ENCODE measurements at regions not wholly inside any gene's neighbourhood (a gene's known extent, or its start where the extent isn't known, plus 50 kb on each side); places are given as distances from the start of the nearest gene placed in this dataset.

GRCh38 chr11:28962502-28962901 lies 854.3 kb downstream of the METTL15 start:
- DNase-seq: no peak
- H3K4me3 ChIP-seq (ENCODE audit: low read depth, low read length): no peak overlapping the region
- H3K27me3 ChIP-seq: no peaks in the 10 kb centered on the region
- TF ChIP-seq CTCF (IDR thresholded peaks at IDR 0.05; ENCODE audit: low read depth, low read length): no peak
- no peaks in the 10 kb centered on the region for H3K9me3 ChIP-seq
- H3K4me1 ChIP-seq: no peaks in the 10 kb centered on the region
- H3K36me3 ChIP-seq: no peaks in the 10 kb centered on the region

- no peak for TF ChIP-seq CTCF (IDR thresholded peaks at IDR 0.05; ENCODE audit: low read depth, low read length)
- Histone ChIP-seq H3K4me3 (ENCODE audit: low read depth, low read length) (no peak overlapping the region), H3K9me3 (no peaks in the 10 kb centered on the region), H3K36me3 (no peaks in the 10 kb centered on the region), H3K4me1 (no peaks in the 10 kb centered on the region), H3K27me3 (no peaks in the 10 kb centered on the region)
- DNase-seq: no peak
Observed at GRCh38 chr11:28961726-28962125, 853.5 kb downstream of the METTL15 start.

- no peak overlapping the region for H3K4me3 ChIP-seq (ENCODE audit: low read depth, low read length)
- no peaks in the 10 kb centered on the region for H3K9me3 ChIP-seq
- TF ChIP-seq CTCF (IDR thresholded peaks at IDR 0.05; ENCODE audit: low read depth, low read length): no peak
- H3K4me1 ChIP-seq: no peaks in the 10 kb centered on the region
- no peak for DNase-seq
- H3K27me3 ChIP-seq: no peaks in the 10 kb centered on the region
- H3K36me3 ChIP-seq: no peaks in the 10 kb centered on the region
Observed at GRCh38 chr11:28956446-28956845, 848.3 kb downstream of the METTL15 start.

GRCh38 chr11:28951191-28951590 lies 843.0 kb downstream of the METTL15 start:
- Histone ChIP-seq H3K4me3 (ENCODE audit: low read depth, low read length) (no peak overlapping the region), H3K36me3 (no peaks in the 10 kb centered on the region), H3K27me3 (no peaks in the 10 kb centered on the region), H3K4me1 (no peaks in the 10 kb centered on the region), H3K9me3 (no peaks in the 10 kb centered on the region)
- no peak for DNase-seq
- TF ChIP-seq CTCF (IDR thresholded peaks at IDR 0.05; ENCODE audit: low read depth, low read length): no peak

- Histone ChIP-seq H3K27me3 (no peaks in the 10 kb centered on the region), H3K36me3 (no peaks in the 10 kb centered on the region), H3K4me1 (no peaks in the 10 kb centered on the region)
Observed at GRCh38 chr11:28939381-28939780, 831.2 kb downstream of the METTL15 start.

GRCh38 chr11:28938091-28938490 lies 829.9 kb downstream of the METTL15 start:
- no peak for TF ChIP-seq CTCF (IDR thresholded peaks at IDR 0.05; ENCODE audit: low read depth, low read length)
- Histone ChIP-seq H3K36me3 (no peaks in the 10 kb centered on the region), H3K9me3 (no peaks in the 10 kb centered on the region), H3K4me1 (no peaks in the 10 kb centered on the region), H3K27me3 (no peaks in the 10 kb centered on the region), H3K4me3 (ENCODE audit: low read depth, low read length) (no peak overlapping the region)
- DNase-seq: no peak

More at GRCh38 chr11:28939381-28939780, 831.2 kb downstream of the METTL15 start:
- Histone ChIP-seq H3K9me3 (no peaks in the 10 kb centered on the region), H3K4me3 (ENCODE audit: low read depth, low read length) (no peak overlapping the region)
- DNase-seq: no peak
- TF ChIP-seq CTCF (IDR thresholded peaks at IDR 0.05; ENCODE audit: low read depth, low read length): no peak

Measured in BE2C (cell line).